Spleen (tissue), 11 donors: ENCODE measurements at regions not wholly inside any gene's neighbourhood (a gene's known extent, or its start where the extent isn't known, plus 50 kb on each side); places are given as distances from the start of the nearest gene placed in this dataset.

Source experiments
- DNase-seq: peaks from one replicate; pipeline ENCODE4 v3.0.0-alpha.2; 2020
- H3K27ac ChIP-seq, 8 donors: fragments of 200-600 bp; sonication (generic) in 7 of 8; 1 replicate in 4 of 8; 2 replicates in 4 of 8; pipeline versions ENCODE4 v1.5.0 to v1.8.0; 2016 to 2021; ENCODE audit warnings: inconsistent platforms in 4 of 8, mild to moderate bottlenecking in 4 of 8, moderate library complexity in 1 of 8
- H3K27me3 ChIP-seq, 7 donors: fragments of 200-600 bp; sonication (generic) in 6 of 7; replicated peaks in 1 of 7; 1 replicate in 4 of 7; 2 replicates in 3 of 7; pipeline versions ENCODE4 v1.5.0 to v1.8.0; 2016 to 2021; ENCODE audit warnings: inconsistent platforms in 3 of 7, mild to moderate bottlenecking in 1 of 7
- H3K36me3 ChIP-seq, 6 donors: fragments of 200-600 bp; sonication (generic) in 5 of 6; 1 replicate in 4 of 6; 2 replicates in 2 of 6; pipeline versions ENCODE4 v1.5.0 to v1.8.0; 2016 to 2021; ENCODE audit warnings: inconsistent platforms in 2 of 6
- H3K4me1 ChIP-seq, 6 donors: fragments of 200-600 bp; sonication (generic) in 5 of 6; 1 replicate in 3 of 6; 2 replicates in 3 of 6; pipeline versions ENCODE4 v1.5.0 to v1.8.0; 2016 to 2021; ENCODE audit warnings: inconsistent platforms in 3 of 6
- H3K4me3 ChIP-seq, 8 donors: fragments of 200-600 bp; sonication (generic) in 7 of 8; 1 replicate in 4 of 8; 2 replicates in 4 of 8; pipeline versions ENCODE4 v1.5.0 to v1.8.0; 2016 to 2021; ENCODE audit warnings: inconsistent platforms in 4 of 8, mild to moderate bottlenecking in 4 of 8, moderate library complexity in 2 of 8
- H3K9me3 ChIP-seq, 8 donors: fragments of 200-600 bp; sonication (generic) in 7 of 8; 1 replicate in 4 of 8; 2 replicates in 4 of 8; pipeline versions ENCODE4 v1.5.0 to v1.8.0; 2016 to 2021; ENCODE audit warnings: inconsistent platforms in 4 of 8
- POLR2A ChIP-seq, 3 donors: fragments of 450-650 bp; IDR thresholded peaks; one replicate each; pipeline ENCODE4 v1.5.1; 2017; ENCODE audit warnings: antibody characterized with exemption in 3 of 3, mild to moderate bottlenecking in 1 of 3
- POLR2AphosphoS5 ChIP-seq, 3 donors: sonication (generic); formaldehyde crosslinking; IDR thresholded peaks; one replicate each; pipeline ENCODE4 v1.5.1; 2017; ENCODE audit warnings: antibody characterized with exemption in 3 of 3
- WGBS, 5 donors: extraction: QIAGEN DNeasy Blood & Tissue Kit in 3 of 5; methylation state at CpG; one replicate each; pipeline versions ENCODE4 v1.1.5 to v1.1.7; 2013 to 2018; 5-methylcytosine and 5-hydroxymethylcytosine counted together
- intact Hi-C: fragments of 100-400 bp; cut with DNase I; formaldehyde crosslinking; loops from one replicate; pipeline ENCODE4 v1.15.0; 2023; ENCODE audit warnings: low total_unique reads
- TF ChIP-seq, protein P1 (sequence below), 11 experiments: fragments of 200-600 bp in 7 of 11; fragments of 450-650 bp in 4 of 11; sonication (generic) in 4 of 11; IDR thresholded peaks in 8 of 11; conservative IDR thresholded peaks in 3 of 11; 1 replicate in 7 of 11; 2 replicates in 4 of 11; pipeline versions ENCODE4 v1.4.0 to v1.8.0; 2016 to 2021; ENCODE audit warnings: antibody characterized with exemption in 11 of 11, inconsistent platforms in 4 of 11, mild to moderate bottlenecking in 1 of 11
- donor health status: healthy with polysubstance abuse.
- donor health status: DM: no; HTN: no; CAD: no; lungs with moderate emphysema.
- donor health status: DM: no; HTN: no; CAD: no.
- donor health status: Bipolar disorder and iron deficiency.
- donor health status: healthy.
- donor health status: DM: no; HTN: no; CAD: no.
- donor health status: DM: yes; HTN: yes; CAD: no.

GRCh38 chr3:89983449-89983848 lies 876.0 kb downstream of the EPHA3 start:
- no peak for TF ChIP-seq POLR2AphosphoS5 (IDR thresholded peaks at IDR 0.05)
- TF ChIP-seq POLR2A (IDR thresholded peaks at IDR 0.05), result no peak
- TF ChIP-seq, protein P1, sequence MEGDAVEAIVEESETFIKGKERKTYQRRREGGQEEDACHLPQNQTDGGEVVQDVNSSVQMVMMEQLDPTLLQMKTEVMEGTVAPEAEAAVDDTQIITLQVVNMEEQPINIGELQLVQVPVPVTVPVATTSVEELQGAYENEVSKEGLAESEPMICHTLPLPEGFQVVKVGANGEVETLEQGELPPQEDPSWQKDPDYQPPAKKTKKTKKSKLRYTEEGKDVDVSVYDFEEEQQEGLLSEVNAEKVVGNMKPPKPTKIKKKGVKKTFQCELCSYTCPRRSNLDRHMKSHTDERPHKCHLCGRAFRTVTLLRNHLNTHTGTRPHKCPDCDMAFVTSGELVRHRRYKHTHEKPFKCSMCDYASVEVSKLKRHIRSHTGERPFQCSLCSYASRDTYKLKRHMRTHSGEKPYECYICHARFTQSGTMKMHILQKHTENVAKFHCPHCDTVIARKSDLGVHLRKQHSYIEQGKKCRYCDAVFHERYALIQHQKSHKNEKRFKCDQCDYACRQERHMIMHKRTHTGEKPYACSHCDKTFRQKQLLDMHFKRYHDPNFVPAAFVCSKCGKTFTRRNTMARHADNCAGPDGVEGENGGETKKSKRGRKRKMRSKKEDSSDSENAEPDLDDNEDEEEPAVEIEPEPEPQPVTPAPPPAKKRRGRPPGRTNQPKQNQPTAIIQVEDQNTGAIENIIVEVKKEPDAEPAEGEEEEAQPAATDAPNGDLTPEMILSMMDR (IDR thresholded peaks at IDR 0.05 in 8 of 11, conservative IDR thresholded peaks at IDR 0.05 in 3 of 11), result no peak
- H3K9me3 ChIP-seq, result peaks cover 0 to 15% (median 7%) of the 10 kb centered on the region in 8 donors
- no peaks in the 10 kb centered on the region for H3K36me3 ChIP-seq
- no peak overlapping the region for H3K4me3 ChIP-seq
- H3K27ac ChIP-seq, result no peak overlapping the region
- no peaks in the 10 kb centered on the region for H3K4me1 ChIP-seq
- intact Hi-C loops, result no loop called here
- 79 to 93% (median 87%) methylated on average over 2 of the region's 2 CpGs for WGBS, 5 donors
- H3K27me3 ChIP-seq, result no peaks in the 10 kb centered on the region
- no peak for DNase-seq

DNA sequence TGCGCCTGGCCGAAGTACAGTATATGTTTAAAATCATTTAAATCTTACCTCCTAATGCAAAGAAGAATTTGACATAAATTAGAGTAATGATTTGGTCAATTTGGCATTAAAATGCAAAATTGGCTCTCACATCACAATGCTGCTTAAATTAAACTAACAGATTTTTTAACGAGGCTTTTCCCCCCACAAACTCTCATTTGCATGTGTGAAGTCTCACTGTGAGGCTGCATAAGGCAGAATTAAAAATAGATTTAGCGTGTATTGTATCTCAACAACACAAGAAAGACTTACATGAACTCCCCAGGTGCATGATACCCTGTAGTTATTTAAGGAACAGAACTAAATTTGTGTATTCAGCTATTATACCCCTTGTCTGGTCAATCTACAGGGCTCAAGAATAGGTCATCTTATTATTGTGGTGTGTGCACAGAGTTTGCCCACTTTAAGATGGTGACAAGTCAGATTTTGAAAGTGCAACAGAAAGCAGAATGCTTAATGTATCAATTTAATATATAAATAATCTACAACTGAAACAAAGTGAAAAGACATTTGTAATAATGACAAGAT lies 897.9 kb downstream of the EPHA3 start:
- Histone ChIP-seq H3K4me3 (no peak overlapping the region), H3K9me3 (peaks cover 0 to 7% (median 2%) of the 10 kb centered on the region in 8 donors), H3K27ac (no peak overlapping the region), H3K27me3 (no peaks in the 10 kb centered on the region), H3K36me3 (no peaks in the 10 kb centered on the region), H3K4me1 (no peaks in the 10 kb centered on the region)
- WGBS, 5 donors, result 75 to 84% (median 80%) methylated on average over 4 of the region's 4 CpGs
- DNase-seq, result no peak
- TF ChIP-seq, protein P1 (IDR thresholded peaks at IDR 0.05 in 8 of 11, conservative IDR thresholded peaks at IDR 0.05 in 3 of 11), result no peak
- TF ChIP-seq POLR2AphosphoS5 (IDR thresholded peaks at IDR 0.05) (no peak), POLR2A (IDR thresholded peaks at IDR 0.05) (no peak)
- intact Hi-C loops, result no loop called here

DNA sequence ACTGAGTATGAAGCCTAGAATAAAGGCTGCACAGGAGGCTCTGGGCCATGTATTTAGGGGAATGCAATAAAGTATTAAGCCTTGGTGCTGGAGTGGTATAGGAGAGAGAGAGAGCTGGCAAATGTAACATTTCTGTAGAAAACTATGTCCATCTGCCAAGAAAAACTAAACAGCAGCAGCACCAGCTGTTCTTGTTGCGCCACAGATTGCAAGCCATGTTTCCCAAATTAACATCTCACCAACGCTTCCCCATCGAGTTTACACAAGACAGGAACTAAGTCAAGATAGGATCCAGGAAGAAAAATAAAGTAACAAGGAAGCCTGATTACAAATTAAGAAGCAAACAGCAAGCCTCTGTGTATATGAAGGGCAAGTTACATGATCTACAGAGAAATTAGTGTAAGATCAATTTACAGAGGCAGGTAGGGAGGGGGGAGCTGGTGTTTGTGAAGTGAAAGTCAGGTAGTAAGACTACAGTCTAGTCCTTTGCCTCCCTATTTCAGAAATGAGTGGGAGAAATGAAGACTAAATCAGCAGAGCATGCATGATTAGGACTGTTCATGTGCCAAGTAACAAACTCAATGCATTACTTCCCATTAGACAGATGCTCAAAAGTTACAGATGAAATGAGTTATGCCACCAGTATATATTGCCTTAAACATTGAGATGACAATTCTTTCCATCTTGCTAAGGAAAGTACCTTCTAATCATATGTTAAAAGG lies 900.5 kb downstream of the EPHA3 start:
- Histone ChIP-seq H3K4me1 (no peaks in the 10 kb centered on the region), H3K36me3 (no peaks in the 10 kb centered on the region), H3K27ac (no peak overlapping the region), H3K4me3 (no peak overlapping the region), H3K27me3 (no peaks in the 10 kb centered on the region), H3K9me3 (no peaks in the 10 kb centered on the region)
- no peak for DNase-seq
- 20 to 33% (median 22%) methylated on average over 3 of the region's 3 CpGs for WGBS, 5 donors
- intact Hi-C loops, result no loop called here
- TF ChIP-seq, protein P1 (IDR thresholded peaks at IDR 0.05 in 8 of 11, conservative IDR thresholded peaks at IDR 0.05 in 3 of 11), result no peak
- no peak for TF ChIP-seq POLR2A (IDR thresholded peaks at IDR 0.05)
- no peak for TF ChIP-seq POLR2AphosphoS5 (IDR thresholded peaks at IDR 0.05)

DNA sequence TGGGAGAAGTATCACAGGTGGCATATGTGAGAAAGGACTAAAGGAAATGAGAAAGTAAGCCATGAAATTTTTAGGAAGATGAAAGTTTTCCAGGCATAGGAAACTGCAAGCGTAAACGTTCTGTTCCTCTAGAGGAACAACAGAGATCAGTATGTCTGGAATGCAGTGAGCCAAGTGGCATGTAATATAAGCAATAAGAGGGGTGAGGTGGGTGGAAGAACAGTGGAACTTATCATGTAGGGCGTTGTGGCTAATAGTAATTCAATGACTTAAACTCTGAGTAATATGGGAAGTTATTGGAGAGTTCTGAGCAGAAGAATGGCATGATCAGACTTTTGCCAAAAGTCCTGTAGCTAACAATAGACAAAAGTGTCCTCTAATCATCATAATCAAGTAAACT lies 902.9 kb downstream of the EPHA3 start:
- no peak for DNase-seq
- Histone ChIP-seq H3K4me3 (no peak overlapping the region), H3K4me1 (no peaks in the 10 kb centered on the region), H3K27ac (no peak overlapping the region), H3K9me3 (peaks cover 0 to 13% (median 3%) of the 10 kb centered on the region in 8 donors), H3K27me3 (no peaks in the 10 kb centered on the region), H3K36me3 (no peaks in the 10 kb centered on the region)
- WGBS, 5 donors, result 40 to 68% (median 46%) methylated on average over 3 of the region's 3 CpGs
- TF ChIP-seq POLR2AphosphoS5 (IDR thresholded peaks at IDR 0.05) (no peak), POLR2A (IDR thresholded peaks at IDR 0.05) (no peak)
- TF ChIP-seq, protein P1 (IDR thresholded peaks at IDR 0.05 in 8 of 11, conservative IDR thresholded peaks at IDR 0.05 in 3 of 11), result no peak
- intact Hi-C loops, result no loop called here
